ENCODE measurements at regions not wholly inside any gene's neighbourhood (a gene's known extent, or its start where the extent isn't known, plus 50 kb on each side); places are given as distances from the start of the nearest gene placed in this dataset.

DNA sequence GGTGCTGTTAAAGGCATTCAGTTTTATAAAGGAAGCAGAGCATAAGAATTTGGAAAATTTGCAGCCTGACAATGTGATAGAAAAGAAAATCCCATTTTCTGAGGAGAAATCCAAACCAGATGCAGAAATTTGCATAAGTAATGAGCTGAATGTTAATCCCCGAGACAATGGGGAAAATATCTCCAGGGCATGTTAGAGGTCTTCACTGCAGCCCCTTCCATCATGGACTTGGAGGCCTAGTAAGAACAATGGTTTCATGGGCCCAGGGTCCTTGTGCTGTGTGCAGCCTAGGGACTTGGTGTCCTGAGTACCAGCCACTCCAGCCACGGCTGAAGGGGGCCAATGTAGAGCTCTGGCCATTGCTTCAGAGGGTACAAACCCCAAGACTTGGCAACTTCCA is 542.7 kb upstream of the NR3C2 start:
- Mint-ChIP-seq H3K4me3 (no peak overlapping the region), H3K27ac (no peak overlapping the region), H3K4me1 (peaks cover 9% of the 10 kb centered on the region), H3K9me3 (ENCODE audit: insufficient read depth) (peaks cover 8% of the 10 kb centered on the region), H3K27me3 (no peaks in the 10 kb centered on the region)
- WGBS (ENCODE audit: insufficient coverage): 90% methylated on average over 2 of the region's 2 CpGs
- Histone ChIP-seq H3K36me3 (replicated peaks in 1 of 2; ENCODE audit: control extremely low read depth in 1 of 2, control insufficient read depth in 1 of 2, extremely low read depth in 1 of 2, insufficient read depth in 2 of 2, low read length in 1 of 2) (no peaks in the 10 kb centered on the region), H3K4me3 (ENCODE audit: control extremely low read depth in 1 of 5, extremely low read depth in 1 of 5, insufficient read depth in 1 of 5, low read depth in 2 of 5, low read length in 4 of 5) (no peak overlapping the region), H3K4me2 (replicated peaks; ENCODE audit: low read depth, low read length, poor library complexity, severe bottlenecking) (no peak overlapping the region), H2AFZ (ENCODE audit: insufficient read depth, low read depth, low read length, poor library complexity, severe bottlenecking) (no peak overlapping the region), H4K20me1 (ENCODE audit: control insufficient read depth, insufficient read depth, low read length, poor library complexity, severe bottlenecking) (no peaks in the 10 kb centered on the region), H3K27ac (ENCODE audit: low read length in 2 of 2) (no peak overlapping the region), H3K9me3 (ENCODE audit: control extremely low read depth in 1 of 3, control insufficient read depth in 2 of 3, insufficient read depth in 1 of 3, low read length in 2 of 3) (peaks cover 0 to 13% (median 0%) of the 10 kb centered on the region in 3 donors), H3K27me3 (replicated peaks in 1 of 4; ENCODE audit: control extremely low read depth in 1 of 4, control insufficient read depth in 3 of 4, insufficient read depth in 4 of 4, low read length in 3 of 4) (no peaks in the 10 kb centered on the region), H3K79me2 (ENCODE audit: control insufficient read depth, insufficient read depth, low read length) (no peaks in the 10 kb centered on the region), H3K9ac (ENCODE audit: low read length) (no peak overlapping the region), H3K4me1 (ENCODE audit: control insufficient read depth in 2 of 2, insufficient read depth in 2 of 2, low read length in 2 of 2) (peaks cover 23 to 30% of the 10 kb centered on the region in 2 donors)
- DNase-seq (no peak), ATAC-seq (ENCODE audit: low read depth) (no peak)
- ChIA-PET POLR2A (no interaction called here), CTCF (no interaction called here)
- intact Hi-C loops (cut with micrococcal nuclease): no loop called here
- no peak for TF ChIP-seq EZH2 (IDR thresholded peaks at IDR 0.05; ENCODE audit: borderline replicate concordance, insufficient read depth, low read depth, low read length, poor library complexity, severe bottlenecking)
- TF ChIP-seq, protein P1, sequence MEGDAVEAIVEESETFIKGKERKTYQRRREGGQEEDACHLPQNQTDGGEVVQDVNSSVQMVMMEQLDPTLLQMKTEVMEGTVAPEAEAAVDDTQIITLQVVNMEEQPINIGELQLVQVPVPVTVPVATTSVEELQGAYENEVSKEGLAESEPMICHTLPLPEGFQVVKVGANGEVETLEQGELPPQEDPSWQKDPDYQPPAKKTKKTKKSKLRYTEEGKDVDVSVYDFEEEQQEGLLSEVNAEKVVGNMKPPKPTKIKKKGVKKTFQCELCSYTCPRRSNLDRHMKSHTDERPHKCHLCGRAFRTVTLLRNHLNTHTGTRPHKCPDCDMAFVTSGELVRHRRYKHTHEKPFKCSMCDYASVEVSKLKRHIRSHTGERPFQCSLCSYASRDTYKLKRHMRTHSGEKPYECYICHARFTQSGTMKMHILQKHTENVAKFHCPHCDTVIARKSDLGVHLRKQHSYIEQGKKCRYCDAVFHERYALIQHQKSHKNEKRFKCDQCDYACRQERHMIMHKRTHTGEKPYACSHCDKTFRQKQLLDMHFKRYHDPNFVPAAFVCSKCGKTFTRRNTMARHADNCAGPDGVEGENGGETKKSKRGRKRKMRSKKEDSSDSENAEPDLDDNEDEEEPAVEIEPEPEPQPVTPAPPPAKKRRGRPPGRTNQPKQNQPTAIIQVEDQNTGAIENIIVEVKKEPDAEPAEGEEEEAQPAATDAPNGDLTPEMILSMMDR (IDR thresholded peaks at IDR 0.05): no peak

DNA sequence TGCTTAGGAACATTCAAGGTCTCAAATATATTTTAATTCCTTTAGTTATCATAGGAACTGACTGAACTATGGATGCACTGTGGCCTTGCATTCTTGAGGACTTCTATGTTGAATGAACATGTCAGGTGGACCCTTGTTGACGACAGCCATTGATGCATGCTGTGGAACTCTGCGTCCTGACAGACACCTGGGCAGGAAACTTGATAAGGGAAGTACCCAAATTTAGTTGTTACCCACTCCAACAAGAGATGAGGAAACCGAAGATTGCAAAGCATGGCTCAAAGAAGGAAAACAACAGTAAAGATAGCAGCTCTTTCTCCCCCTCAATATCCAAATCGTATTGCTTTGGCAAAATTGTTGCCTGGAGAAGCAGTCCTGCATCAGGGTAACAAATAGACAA is 540.0 kb upstream of the NR3C2 start:
- no peaks in the 10 kb centered on the region for H4K20me1 ChIP-seq (ENCODE audit: control insufficient read depth, insufficient read depth, low read length, poor library complexity, severe bottlenecking)
- POLR2A ChIA-PET: no interaction called here
- Mint-ChIP-seq H3K27ac (no peak overlapping the region), H3K4me1 (peaks cover 10% of the 10 kb centered on the region), H3K27me3 (no peaks in the 10 kb centered on the region), H3K9me3 (ENCODE audit: insufficient read depth) (peaks cover 8% of the 10 kb centered on the region), H3K4me3 (no peak overlapping the region)
- no peak overlapping the region for H2AFZ ChIP-seq (ENCODE audit: insufficient read depth, low read depth, low read length, poor library complexity, severe bottlenecking)
- ATAC-seq (ENCODE audit: low read depth) (no peak), DNase-seq (peak; percentile 52)
- H3K4me3 ChIP-seq (ENCODE audit: control extremely low read depth in 1 of 5, extremely low read depth in 1 of 5, insufficient read depth in 1 of 5, low read depth in 2 of 5, low read length in 4 of 5): no peak overlapping the region
- H3K9ac ChIP-seq (ENCODE audit: low read length): peak overlapping the region; percentile 8
- peak overlapping the region; percentile 75 to 77 for H3K27ac ChIP-seq (ENCODE audit: low read length in 2 of 2)
- TF ChIP-seq, protein P1 (IDR thresholded peaks at IDR 0.05): no peak
- no peak for TF ChIP-seq EZH2 (IDR thresholded peaks at IDR 0.05; ENCODE audit: borderline replicate concordance, insufficient read depth, low read depth, low read length, poor library complexity, severe bottlenecking)
- no peaks in the 10 kb centered on the region for H3K79me2 ChIP-seq (ENCODE audit: control insufficient read depth, insufficient read depth, low read length)
- H3K27me3 ChIP-seq (replicated peaks in 1 of 4; ENCODE audit: control extremely low read depth in 1 of 4, control insufficient read depth in 3 of 4, insufficient read depth in 4 of 4, low read length in 3 of 4): no peaks in the 10 kb centered on the region
- peaks cover 0 to 13% (median 2%) of the 10 kb centered on the region in 3 donors for H3K9me3 ChIP-seq (ENCODE audit: control extremely low read depth in 1 of 3, control insufficient read depth in 2 of 3, insufficient read depth in 1 of 3, low read length in 2 of 3)
- H3K4me2 ChIP-seq (replicated peaks; ENCODE audit: low read depth, low read length, poor library complexity, severe bottlenecking): peak overlapping the region; percentile 10
- 11% methylated on average over 3 of the region's 4 CpGs for WGBS (ENCODE audit: insufficient coverage)
- no peaks in the 10 kb centered on the region for H3K36me3 ChIP-seq (replicated peaks in 1 of 2; ENCODE audit: control extremely low read depth in 1 of 2, control insufficient read depth in 1 of 2, extremely low read depth in 1 of 2, insufficient read depth in 2 of 2, low read length in 1 of 2)
- intact Hi-C loops (cut with micrococcal nuclease): no loop called here
- peaks cover 23 to 30% of the 10 kb centered on the region in 2 donors for H3K4me1 ChIP-seq (ENCODE audit: control insufficient read depth in 2 of 2, insufficient read depth in 2 of 2, low read length in 2 of 2)
- CTCF ChIA-PET: no interaction called here

Measured in B cell (primary cell).